Neural progenitor cell (in vitro differentiated cells): ENCODE measurements at regions not wholly inside any gene's neighbourhood (a gene's known extent, or its start where the extent isn't known, plus 50 kb on each side); places are given as distances from the start of the nearest gene placed in this dataset.

Experiments
- DNase-seq: peaks from one replicate; pipeline ENCODE4 v3.0.0-alpha.2; 2016; ENCODE audit warnings: low spot score
- H2AFZ ChIP-seq: fragments of 200-600 bp; sonication (generic); replicated peaks from 2 replicates; pipeline ENCODE4 v1.6.1; 2016; ENCODE audit warnings: antibody characterized with exemption
- H3F3A ChIP-seq: fragments of 200-600 bp; sonication (generic); 2 replicates; pipeline ENCODE4 v1.6.1; 2016; ENCODE audit warnings: antibody characterized with exemption, low read depth
- H3K27ac ChIP-seq: fragments of 200-600 bp; sonication (generic); 2 replicates; pipeline ENCODE4 v1.5.1; 2016; ENCODE audit warnings: mild to moderate bottlenecking
- H3K27me3 ChIP-seq: fragments of 200-600 bp; sonication (generic); 2 replicates; pipeline ENCODE4 v1.6.1; 2016; ENCODE audit warnings: mild to moderate bottlenecking, moderate library complexity
- H3K36me3 ChIP-seq: fragments of 200-600 bp; sonication (generic); 2 replicates; pipeline ENCODE4 v1.5.1; 2016
- H3K4me1 ChIP-seq: fragments of 200-600 bp; sonication (generic); 2 replicates; pipeline ENCODE4 v1.6.1; 2016; ENCODE audit warnings: mixed run types
- H3K4me2 ChIP-seq: fragments of 200-600 bp; sonication (generic); 2 replicates; pipeline ENCODE4 v1.6.1; 2016
- H3K4me3 ChIP-seq: fragments of 200-600 bp; sonication (generic); 2 replicates; pipeline ENCODE4 v1.5.1; 2016
- H3K79me2 ChIP-seq: fragments of 200-600 bp; sonication (generic); 2 replicates; pipeline ENCODE4 v1.6.1; 2016; ENCODE audit warnings: low read depth
- H3K9ac ChIP-seq: fragments of 200-600 bp; sonication (generic); 2 replicates; pipeline ENCODE4 v1.6.1; 2016
- H3K9me3 ChIP-seq: fragments of 200-600 bp; sonication (generic); 2 replicates; pipeline ENCODE4 v1.5.1; 2016; ENCODE audit warnings: low read depth
- H4K20me1 ChIP-seq: fragments of 200-600 bp; sonication (generic); 2 replicates; pipeline ENCODE4 v1.6.1; 2016; ENCODE audit warnings: low read depth
- H3K27ac Mint-ChIP-seq: 3 replicates; pipeline ENCODE4 v1.8.0; 2021; ENCODE audit warnings: mixed read lengths
- H3K27me3 Mint-ChIP-seq: 2 replicates; pipeline ENCODE4 v1.8.0; 2022; ENCODE audit warnings: low read depth, mild to moderate bottlenecking, inconsistent platforms, moderate library complexity, mixed read lengths; ENCODE audit not compliant: insufficient read depth
- H3K36me3 Mint-ChIP-seq: 3 replicates; pipeline ENCODE4 v1.8.0; 2021; ENCODE audit warnings: mixed read lengths
- H3K4me1 Mint-ChIP-seq: 3 replicates; pipeline ENCODE4 v1.8.0; 2021; ENCODE audit warnings: mixed read lengths
- H3K4me3 Mint-ChIP-seq: 3 replicates; pipeline ENCODE4 v1.8.0; 2021; ENCODE audit warnings: mild to moderate bottlenecking, moderate library complexity, mixed read lengths
- H3K9me3 Mint-ChIP-seq: 3 replicates; pipeline ENCODE4 v1.8.0; 2020; ENCODE audit warnings: mixed read lengths
- CTCF ChIP-seq: fragments of 200-600 bp; sonication (generic); IDR thresholded peaks from 2 replicates; pipeline ENCODE4 v1.5.1; 2017; ENCODE audit warnings: antibody characterized with exemption, mild to moderate bottlenecking
- EZH2 ChIP-seq: fragments of 200-600 bp; sonication (generic); IDR thresholded peaks from 2 replicates; pipeline ENCODE4 v1.6.1; 2017; ENCODE audit warnings: antibody characterized with exemption, mild to moderate bottlenecking, moderate library complexity
- EZH2phosphoT487 ChIP-seq: fragments of 200-600 bp; sonication (generic); IDR thresholded peaks from 2 replicates; pipeline ENCODE4 v1.6.1; 2017; ENCODE audit warnings: antibody characterized with exemption

GRCh38 chr6:113762641-113763040 is 94.5 kb upstream of the MARCKS start:
- H3K27me3 ChIP-seq, result no peaks in the 10 kb centered on the region
- H3K36me3 ChIP-seq, result no peaks in the 10 kb centered on the region
- no peak overlapping the region for H2AFZ ChIP-seq
- H3K79me2 ChIP-seq, result no peaks in the 10 kb centered on the region
- no peak overlapping the region for H3K4me2 ChIP-seq
- Mint-ChIP-seq H3K36me3 (no peaks in the 10 kb centered on the region), H3K27ac (no peak overlapping the region), H3K4me1 (peaks cover 5% of the 10 kb centered on the region), H3K9me3 (no peaks in the 10 kb centered on the region), H3K27me3 (no peaks in the 10 kb centered on the region), H3K4me3 (no peak overlapping the region)
- no peak overlapping the region for H3K9ac ChIP-seq
- peaks cover 8% of the 10 kb centered on the region for H3K4me1 ChIP-seq
- no peaks in the 10 kb centered on the region for H3F3A ChIP-seq
- no peak overlapping the region for H3K4me3 ChIP-seq
- TF ChIP-seq CTCF (no peak), EZH2phosphoT487 (no peak), EZH2 (no peak)
- no peak for DNase-seq
- no peak overlapping the region for H3K27ac ChIP-seq
- no peaks in the 10 kb centered on the region for H3K9me3 ChIP-seq
- H4K20me1 ChIP-seq, result no peaks in the 10 kb centered on the region

- Histone ChIP-seq H3K4me3 (no peak overlapping the region), H3K4me2 (no peak overlapping the region), H3F3A (no peaks in the 10 kb centered on the region), H3K79me2 (no peaks in the 10 kb centered on the region), H4K20me1 (no peaks in the 10 kb centered on the region), H3K4me1 (peaks cover 8% of the 10 kb centered on the region), H3K9ac (no peak overlapping the region), H2AFZ (peak overlapping the region; percentile 43), H3K27me3 (no peaks in the 10 kb centered on the region), H3K36me3 (no peaks in the 10 kb centered on the region), H3K27ac (no peak overlapping the region), H3K9me3 (no peaks in the 10 kb centered on the region)
- Mint-ChIP-seq H3K9me3 (no peaks in the 10 kb centered on the region), H3K36me3 (no peaks in the 10 kb centered on the region), H3K27ac (no peak overlapping the region), H3K27me3 (no peaks in the 10 kb centered on the region), H3K4me3 (no peak overlapping the region), H3K4me1 (peaks cover 5% of the 10 kb centered on the region)
- DNase-seq, result no peak
- TF ChIP-seq EZH2 (no peak), EZH2phosphoT487 (no peak), CTCF (no peak)
Measured at GRCh38 chr6:113763311-113763766, 93.8 kb upstream of the MARCKS start.

- no peaks in the 10 kb centered on the region for H3K27me3 ChIP-seq
- H2AFZ ChIP-seq, result peak overlapping the region; percentile 43
- no peaks in the 10 kb centered on the region for H3K36me3 Mint-ChIP-seq
- peaks cover 8% of the 10 kb centered on the region for H3K4me1 ChIP-seq
- peaks cover 2% of the 10 kb centered on the region for H3K4me1 Mint-ChIP-seq
- H3K27me3 Mint-ChIP-seq, result no peaks in the 10 kb centered on the region
- no peak overlapping the region for H3K4me2 ChIP-seq
- H3K79me2 ChIP-seq, result no peaks in the 10 kb centered on the region
- H3K9me3 Mint-ChIP-seq, result no peaks in the 10 kb centered on the region
- H3K27ac ChIP-seq, result no peak overlapping the region
- no peaks in the 10 kb centered on the region for H3K36me3 ChIP-seq
- H3F3A ChIP-seq, result no peaks in the 10 kb centered on the region
- no peak overlapping the region for H3K4me3 Mint-ChIP-seq
- no peak overlapping the region for H3K27ac Mint-ChIP-seq
- H3K4me3 ChIP-seq, result no peak overlapping the region
- no peaks in the 10 kb centered on the region for H4K20me1 ChIP-seq
- DNase-seq, result no peak
- no peak overlapping the region for H3K9ac ChIP-seq
- H3K9me3 ChIP-seq, result no peaks in the 10 kb centered on the region
- TF ChIP-seq EZH2phosphoT487, result no peak
- no peak for TF ChIP-seq EZH2
- no peak for TF ChIP-seq CTCF
Measured at GRCh38 chr6:113763876-113764275, 93.3 kb upstream of the MARCKS start.
